ENCODE measurements at regions not wholly inside any gene's neighbourhood (a gene's known extent, or its start where the extent isn't known, plus 50 kb on each side); places are given as distances from the start of the nearest gene placed in this dataset.

- Histone ChIP-seq H3K4me2 (ENCODE audit: insufficient read depth, low read length) (no peak overlapping the region), H3K9ac (replicated peaks; ENCODE audit: extremely low read depth, insufficient read depth, low read length) (no peak overlapping the region), H3K36me3 (ENCODE audit: control insufficient read depth in 2 of 2, extremely low read depth in 1 of 2, insufficient read depth in 2 of 2, low read length in 2 of 2) (no peaks in the 10 kb centered on the region), H4K20me1 (replicated peaks; ENCODE audit: control insufficient read depth, extremely low read depth, insufficient read depth, low read length) (no peaks in the 10 kb centered on the region), H3K9me1 (replicated peaks; ENCODE audit: control insufficient read depth, extremely low read depth, insufficient read depth, low read length) (no peaks in the 10 kb centered on the region), H3K27me3 (ENCODE audit: control insufficient read depth in 2 of 2, insufficient read depth in 2 of 2, low read length in 2 of 2) (no peaks in the 10 kb centered on the region), H3K9me3 (replicated peaks; ENCODE audit: control insufficient read depth, insufficient read depth, low read length) (no peaks in the 10 kb centered on the region), H3K79me2 (ENCODE audit: control insufficient read depth, insufficient read depth, low read length) (no peaks in the 10 kb centered on the region), H3K4me3 (replicated peaks in 1 of 3; ENCODE audit: insufficient read depth in 1 of 3, low read depth in 1 of 3, low read length in 3 of 3) (no peak overlapping the region), H2AFZ (ENCODE audit: low read depth, low read length) (no peak overlapping the region), H3K4me1 (ENCODE audit: control insufficient read depth, extremely low read depth, insufficient read depth, low read length) (no peaks in the 10 kb centered on the region), H3K27ac (ENCODE audit: insufficient read depth, low read depth, low read length) (no peak overlapping the region)
- dilution Hi-C loops (cut with MboI; ENCODE audit: extremely low pct_ligation_motif_present, low sequenced_read_pairs) (no loop called here), intact Hi-C loops (cut with micrococcal nuclease) (no loop called here)
- FAIRE-seq, result no peak
- DNase-seq (ENCODE audit: low read depth, low spot score), result no peak
- POLR2A ChIA-PET, result interaction anchor here (0.7 kb wide), 1 partner anchor 320 kb away, joined by 4 read pairs; no protein-coding TSS in a partner anchor
- CTCF ChIA-PET, result interaction anchor here (1.2 kb wide), 1 partner anchor 636 kb away, joined by 3 read pairs; no protein-coding TSS in a partner anchor
- TF ChIP-seq CTCF (IDR thresholded peaks at IDR 0.05; ENCODE audit: extremely low read depth in 1 of 2, insufficient read depth in 1 of 2, low read depth in 1 of 2, low read length in 2 of 2) (no peak), FOS (IDR thresholded peaks at IDR 0.05; ENCODE audit: borderline replicate concordance, insufficient read depth, low read length) (no peak), GATA2 (IDR thresholded peaks at IDR 0.05; ENCODE audit: insufficient read depth, insufficient read length, low read depth, low read length) (no peak)
- no TSS peak for BruUV-seq (replicated peaks)
Measured at GRCh38 chr2:42848726-42849290, 56.4 kb upstream of the HAAO start.

- H3K4me1 ChIP-seq (ENCODE audit: control insufficient read depth, extremely low read depth, insufficient read depth, low read length), result no peaks in the 10 kb centered on the region
- BruUV-seq (replicated peaks), result no TSS peak
- H3K79me2 ChIP-seq (ENCODE audit: control insufficient read depth, insufficient read depth, low read length), result no peaks in the 10 kb centered on the region
- no peaks in the 10 kb centered on the region for H3K36me3 ChIP-seq (ENCODE audit: control insufficient read depth in 2 of 2, extremely low read depth in 1 of 2, insufficient read depth in 2 of 2, low read length in 2 of 2)
- ChIA-PET CTCF (interaction anchor here (1.0 to 1.1 kb wide), 2 partner anchors 18 to 28 kb away, joined by 3 read pairs; no protein-coding TSS in a partner anchor), POLR2A (interaction anchor here (0.7 kb wide), 1 partner anchor 321 kb away, joined by 4 read pairs; no protein-coding TSS in a partner anchor)
- no peak overlapping the region for H3K9ac ChIP-seq (replicated peaks; ENCODE audit: extremely low read depth, insufficient read depth, low read length)
- FAIRE-seq (no peak), DNase-seq (ENCODE audit: low read depth, low spot score) (no peak)
- H2AFZ ChIP-seq (ENCODE audit: low read depth, low read length), result no peak overlapping the region
- no peaks in the 10 kb centered on the region for H3K9me1 ChIP-seq (replicated peaks; ENCODE audit: control insufficient read depth, extremely low read depth, insufficient read depth, low read length)
- no peak overlapping the region for H3K4me2 ChIP-seq (ENCODE audit: insufficient read depth, low read length)
- dilution Hi-C loops (cut with MboI; ENCODE audit: extremely low pct_ligation_motif_present, low sequenced_read_pairs), result no loop called here
- no peak overlapping the region for H3K27ac ChIP-seq (ENCODE audit: insufficient read depth, low read depth, low read length)
- H3K9me3 ChIP-seq (replicated peaks; ENCODE audit: control insufficient read depth, insufficient read depth, low read length), result no peaks in the 10 kb centered on the region
- TF ChIP-seq JUN (IDR thresholded peaks at IDR 0.05; ENCODE audit: borderline replicate concordance, insufficient read depth, insufficient read length, low read depth), result no peak
- no peak for TF ChIP-seq CTCF (IDR thresholded peaks at IDR 0.05; ENCODE audit: extremely low read depth in 1 of 2, insufficient read depth in 1 of 2, low read depth in 1 of 2, low read length in 2 of 2)
- no peak for TF ChIP-seq MYC (IDR thresholded peaks at IDR 0.05; ENCODE audit: low read depth, low read length)
- TF ChIP-seq POLR2AphosphoS5 (IDR thresholded peaks at IDR 0.05; ENCODE audit: insufficient read depth, low read depth, low read length), result no peak
- no peak for TF ChIP-seq MAX (IDR thresholded peaks at IDR 0.05; ENCODE audit: insufficient read depth, insufficient read length)
- TF ChIP-seq FOS (IDR thresholded peaks at IDR 0.05; ENCODE audit: borderline replicate concordance, insufficient read depth, low read length), result no peak
- no peak for TF ChIP-seq POLR2A (IDR thresholded peaks at IDR 0.05; ENCODE audit: low read depth, low read length)
- TF ChIP-seq EZH2 (IDR thresholded peaks at IDR 0.05; ENCODE audit: borderline replicate concordance, low read depth, low read length, severe bottlenecking), result no peak
- TF ChIP-seq GATA2 (IDR thresholded peaks at IDR 0.05; ENCODE audit: insufficient read depth, insufficient read length, low read depth, low read length), result no peak
- no peak overlapping the region for H3K4me3 ChIP-seq (replicated peaks in 1 of 3; ENCODE audit: insufficient read depth in 1 of 3, low read depth in 1 of 3, low read length in 3 of 3)
- no peaks in the 10 kb centered on the region for H4K20me1 ChIP-seq (replicated peaks; ENCODE audit: control insufficient read depth, extremely low read depth, insufficient read depth, low read length)
- no peaks in the 10 kb centered on the region for H3K27me3 ChIP-seq (ENCODE audit: control insufficient read depth in 2 of 2, insufficient read depth in 2 of 2, low read length in 2 of 2)
- intact Hi-C loops (cut with micrococcal nuclease), result no loop called here
Measured at GRCh38 chr2:42848265-42848664, 55.9 kb upstream of the HAAO start.

Data from endothelial cell of umbilical vein (primary cell).